Dermis microvascular lymphatic vessel endothelial cell (primary cell): ENCODE measurements at regions not wholly inside any gene's neighbourhood (a gene's known extent, or its start where the extent isn't known, plus 50 kb on each side); places are given as distances from the start of the nearest gene placed in this dataset.

Experiments used
- DNase-seq, 2 donors: peaks; one replicate each; pipeline versions ENCODE4 v3.0.0 to v3.0.0-alpha.2; 2010; ENCODE audit warnings: low read depth in 2 of 2

DNA sequence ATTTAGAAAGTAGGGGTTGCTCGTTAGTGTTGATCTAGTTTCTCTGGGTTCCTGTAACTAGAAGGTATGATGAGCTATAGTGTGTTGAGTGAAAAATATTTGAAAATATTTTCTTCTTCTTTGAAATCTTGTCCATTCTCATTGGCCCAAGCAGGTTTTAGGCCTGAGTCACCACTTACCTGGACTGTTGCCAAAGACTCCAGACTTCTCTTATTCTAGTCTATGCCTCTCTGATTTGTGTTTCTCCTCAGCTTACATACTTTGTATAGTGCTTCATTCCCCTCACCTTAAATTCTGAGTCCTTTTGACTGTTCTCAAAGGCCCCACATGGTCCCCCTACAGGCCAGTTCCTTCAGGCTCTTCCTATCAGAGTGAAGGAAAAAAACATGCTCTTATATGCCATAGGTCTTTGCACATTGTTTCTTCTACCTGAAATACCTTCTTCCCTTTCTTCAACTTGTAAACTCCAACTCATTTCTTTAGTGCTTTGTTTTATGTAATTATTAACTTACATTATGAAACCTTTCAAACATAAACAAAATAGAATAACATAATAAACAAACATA lies 258.2 kb downstream of the PPP1R2C start:
- no peak for DNase-seq

DNA sequence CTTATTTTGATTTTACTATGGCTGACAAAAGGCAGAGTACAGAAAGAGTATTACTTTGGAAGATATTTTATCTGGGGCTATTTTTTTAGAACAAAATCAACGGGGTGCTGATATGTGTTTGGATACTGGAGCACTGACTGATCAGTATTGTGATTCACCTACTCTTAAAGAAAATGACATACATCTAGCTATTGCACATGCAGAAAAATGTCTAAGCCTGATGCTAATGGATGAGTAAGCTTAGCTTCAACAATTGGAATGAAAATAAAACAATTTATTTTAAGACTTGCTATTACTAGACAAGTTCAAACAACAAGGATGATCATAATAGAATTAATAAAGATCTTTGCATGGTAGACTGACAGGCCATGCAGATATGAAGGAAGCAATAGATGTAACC lies 262.0 kb downstream of the PPP1R2C start:
- DNase-seq = no peak

DNA sequence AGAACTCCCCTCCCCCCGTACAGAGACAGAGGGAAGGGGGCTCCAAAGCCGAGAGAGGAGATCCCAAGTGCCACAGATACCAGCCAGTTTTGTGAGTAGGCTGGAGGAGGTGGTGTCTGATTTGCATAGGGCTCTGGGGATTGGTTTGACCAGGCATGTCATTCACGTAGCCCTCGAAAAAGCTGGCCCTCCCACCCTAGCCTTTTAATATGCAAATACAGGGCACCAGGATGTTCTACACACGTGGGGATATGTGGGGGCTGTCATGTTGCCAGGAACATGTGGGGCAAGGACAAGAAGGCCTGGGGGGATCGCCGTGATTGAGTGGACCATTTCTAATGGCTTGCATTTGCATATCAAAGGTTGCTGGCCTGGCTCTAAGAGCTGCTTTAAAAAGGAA lies 272.9 kb downstream of the PPP1R2C start:
- DNase-seq = no peak

DNA sequence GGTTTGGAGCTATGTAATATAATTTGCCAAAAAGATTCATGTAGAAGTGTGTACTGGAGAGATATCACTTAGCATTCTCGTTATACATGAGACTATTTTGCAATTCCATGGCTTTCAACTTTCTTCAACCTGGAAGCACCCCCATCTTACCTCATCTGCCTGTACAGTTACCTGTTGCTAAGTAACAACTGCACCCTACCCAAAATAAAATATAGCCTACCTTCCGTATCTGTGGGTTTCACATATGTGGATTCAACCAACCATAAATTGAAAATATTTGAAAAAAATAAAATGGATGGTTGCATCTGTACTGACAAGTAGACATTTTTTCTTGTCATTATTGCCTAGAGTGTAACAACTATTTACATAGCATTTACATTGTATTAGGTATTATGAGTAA lies 278.3 kb downstream of the PPP1R2C start:
- DNase-seq = no peak

DNA sequence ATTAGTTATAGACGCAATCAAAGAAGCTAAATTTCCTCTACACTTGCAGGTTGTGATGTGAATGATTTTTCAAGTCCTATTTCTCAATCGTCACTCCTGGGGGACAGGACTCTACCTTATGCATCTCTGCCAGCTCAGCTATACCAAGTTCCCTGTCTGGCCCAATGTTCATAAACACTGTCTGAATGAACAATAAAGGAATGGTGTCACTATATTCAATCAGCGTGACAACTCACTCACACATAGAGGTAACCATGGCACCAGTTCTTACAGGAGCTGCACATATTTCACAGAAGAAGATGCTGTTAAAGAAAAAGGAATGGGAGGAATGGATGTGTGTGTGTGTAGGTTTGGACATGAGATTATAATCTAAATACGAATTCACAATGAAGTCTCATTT lies 280.6 kb downstream of the PPP1R2C start:
- DNase-seq = no peak

DNA sequence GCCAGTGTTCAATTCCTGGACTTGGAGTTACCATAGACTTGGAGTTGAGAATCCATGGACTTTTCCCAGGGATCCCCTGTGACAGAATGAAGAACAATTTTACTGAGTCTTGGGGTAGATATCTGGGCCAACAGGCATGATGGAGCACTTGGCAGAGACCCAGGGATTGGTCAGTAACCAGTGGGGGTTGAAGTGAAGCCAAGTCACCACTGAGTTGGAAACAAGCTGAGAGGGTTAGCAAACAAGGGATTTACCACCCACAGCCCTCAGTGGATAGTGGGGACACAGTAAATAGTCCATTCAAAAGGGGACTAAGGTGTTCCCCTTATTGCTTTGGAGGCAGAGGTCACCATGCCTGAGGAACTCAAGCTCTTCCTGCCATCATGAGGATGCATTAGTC lies 281.7 kb downstream of the PPP1R2C start:
- DNase-seq = no peak

DNA sequence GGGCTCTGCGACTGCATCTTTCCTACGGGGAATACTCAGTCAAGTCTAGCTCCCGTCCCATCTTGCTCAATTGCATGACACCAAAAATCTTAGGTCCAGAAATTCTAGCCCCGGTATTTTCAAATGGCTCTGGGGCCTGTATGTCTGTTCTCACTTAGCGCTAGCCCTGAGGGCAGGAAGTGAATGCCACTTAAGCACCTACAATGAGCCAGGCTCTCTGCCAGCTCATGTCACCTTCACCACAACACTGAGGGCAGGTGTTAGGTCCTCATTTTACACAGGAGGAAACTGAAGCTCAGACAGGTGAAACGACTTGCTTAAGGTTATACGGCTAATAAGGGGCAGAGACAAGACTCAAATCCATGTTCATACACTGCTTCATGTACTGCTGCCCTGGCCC lies 282.8 kb downstream of the PPP1R2C start:
- DNase-seq = no peak

DNA sequence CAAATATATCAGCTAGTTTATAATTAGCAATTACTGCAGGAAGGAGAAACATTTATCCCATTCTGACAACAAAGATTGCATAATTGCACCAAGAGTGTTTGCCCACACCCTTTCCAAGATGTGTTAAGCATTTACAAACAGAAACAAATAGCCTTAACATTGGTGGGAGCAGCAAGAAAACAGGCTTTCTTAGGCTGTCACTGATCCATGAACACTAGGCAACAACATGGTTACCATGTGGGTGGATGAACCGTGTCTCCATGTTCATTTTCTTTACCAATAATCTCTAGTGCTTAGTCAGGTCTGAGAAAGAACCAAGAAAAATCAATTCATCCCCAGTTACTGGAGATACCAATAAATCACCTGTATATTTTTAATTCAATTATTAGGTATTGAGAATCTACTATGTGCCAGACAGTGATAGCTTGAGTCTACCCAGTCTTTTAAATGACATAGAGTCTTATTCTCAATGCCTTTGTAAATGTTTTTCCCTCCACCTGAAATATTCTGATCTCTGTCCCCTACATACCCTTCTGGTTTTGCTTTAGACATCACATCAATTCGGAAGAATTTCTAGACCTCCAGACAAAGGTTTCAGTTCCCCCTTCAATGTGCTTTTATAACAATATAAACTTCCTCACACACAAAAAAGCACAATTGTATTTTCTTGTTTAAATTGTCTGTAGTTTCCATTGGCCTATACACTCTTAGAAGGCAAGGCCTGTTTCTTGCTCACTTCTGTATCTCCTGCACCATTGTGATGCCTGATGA lies 286.6 kb downstream of the PPP1R2C start:
- DNase-seq = no peak

DNA sequence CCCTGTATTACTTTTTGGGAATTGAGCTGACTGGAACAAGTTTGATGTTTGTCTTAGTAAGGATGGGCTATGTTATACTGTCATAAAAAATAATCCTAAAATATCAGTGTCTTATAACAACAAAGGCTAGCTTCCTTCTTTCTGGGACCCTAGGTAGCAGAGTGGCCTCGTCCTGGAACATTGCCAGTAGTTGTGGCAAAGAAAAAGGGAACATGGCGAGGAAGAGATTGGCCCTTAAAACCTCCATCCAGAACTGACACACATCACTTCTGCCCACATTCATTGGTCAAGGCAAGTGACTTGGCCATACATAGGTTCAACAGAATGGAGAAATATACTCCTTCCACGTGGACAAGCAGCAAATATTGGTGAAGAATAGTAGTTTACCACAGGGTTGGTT lies 287.9 kb downstream of the PPP1R2C start:
- DNase-seq = no peak

DNA sequence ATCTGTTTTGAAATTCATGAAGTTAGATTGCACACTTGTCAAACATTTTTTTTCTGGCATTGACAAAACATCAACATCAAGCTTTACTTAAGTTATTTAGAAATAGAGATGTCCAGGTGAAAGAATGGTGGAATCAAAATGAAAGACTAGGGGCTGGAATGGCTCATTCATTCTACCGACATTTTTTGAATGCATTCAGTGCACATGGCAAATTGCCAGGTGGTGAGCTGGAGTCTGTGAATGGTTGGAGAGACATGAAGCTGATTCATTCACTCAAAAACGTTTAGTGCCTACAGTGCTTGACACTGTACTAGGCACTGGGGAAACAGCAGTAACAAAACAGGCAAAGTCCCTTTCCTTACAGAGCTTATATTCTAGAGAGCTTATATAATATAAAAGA lies 292.4 kb downstream of the PPP1R2C start:
- no peak for DNase-seq

DNA sequence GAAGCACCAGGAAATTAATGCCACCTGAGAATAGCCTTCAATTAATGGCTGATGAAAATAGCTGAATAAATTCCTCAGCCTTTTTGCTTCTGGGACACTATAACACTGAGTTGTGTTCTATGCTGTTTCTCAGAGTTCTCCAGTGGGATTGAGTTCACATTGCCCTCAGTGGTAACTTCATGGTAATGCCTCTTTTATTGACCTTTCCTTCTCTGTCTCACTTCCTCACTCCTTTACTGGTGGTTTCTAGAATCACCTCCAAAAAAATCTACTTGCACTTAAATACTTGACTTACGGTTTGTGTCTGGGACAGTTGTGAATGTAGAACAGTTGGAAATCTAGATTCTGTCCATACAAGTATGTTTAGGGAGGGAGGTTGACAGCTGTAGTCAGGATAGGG lies 293.7 kb downstream of the PPP1R2C start:
- DNase-seq = no peak

DNA sequence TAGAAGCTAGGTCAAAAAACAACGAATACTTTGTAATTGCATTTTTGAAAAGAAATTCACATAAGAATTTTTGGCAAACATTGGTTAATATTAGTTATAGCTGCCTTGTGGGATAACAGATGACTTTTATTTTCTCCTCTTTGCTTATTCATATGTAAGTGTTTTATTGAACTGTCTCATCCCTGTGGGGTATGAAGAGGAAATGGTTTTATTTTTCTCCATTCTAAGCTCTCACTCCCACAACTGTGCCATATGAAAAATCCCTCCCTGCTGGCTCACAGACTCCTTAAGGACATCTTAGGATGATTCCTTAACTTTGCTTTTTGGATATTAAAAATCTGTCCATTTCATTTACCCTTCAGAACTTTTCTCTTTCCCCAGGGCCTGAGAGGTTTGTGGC lies 300.6 kb downstream of the PPP1R2C start:
- no peak for DNase-seq

DNA sequence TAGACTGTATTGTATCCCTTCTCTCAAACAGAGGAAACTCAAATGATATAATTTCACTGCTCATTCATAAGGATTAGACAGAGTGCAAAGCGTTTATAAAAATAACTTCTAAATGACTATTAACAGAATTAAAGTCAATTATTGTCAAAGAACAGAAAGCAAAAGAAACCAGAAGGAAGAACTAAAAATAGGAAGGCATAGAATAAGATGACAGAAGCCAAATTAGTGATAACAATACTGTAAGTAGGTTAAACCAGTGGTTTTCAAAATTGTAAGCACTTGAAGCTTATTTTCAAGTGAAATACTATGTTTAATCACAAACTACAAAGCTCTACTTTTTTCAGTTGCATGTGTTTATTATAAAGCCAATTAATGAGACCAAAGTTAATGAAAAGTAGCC lies 305.2 kb downstream of the PPP1R2C start:
- DNase-seq = no peak

DNA sequence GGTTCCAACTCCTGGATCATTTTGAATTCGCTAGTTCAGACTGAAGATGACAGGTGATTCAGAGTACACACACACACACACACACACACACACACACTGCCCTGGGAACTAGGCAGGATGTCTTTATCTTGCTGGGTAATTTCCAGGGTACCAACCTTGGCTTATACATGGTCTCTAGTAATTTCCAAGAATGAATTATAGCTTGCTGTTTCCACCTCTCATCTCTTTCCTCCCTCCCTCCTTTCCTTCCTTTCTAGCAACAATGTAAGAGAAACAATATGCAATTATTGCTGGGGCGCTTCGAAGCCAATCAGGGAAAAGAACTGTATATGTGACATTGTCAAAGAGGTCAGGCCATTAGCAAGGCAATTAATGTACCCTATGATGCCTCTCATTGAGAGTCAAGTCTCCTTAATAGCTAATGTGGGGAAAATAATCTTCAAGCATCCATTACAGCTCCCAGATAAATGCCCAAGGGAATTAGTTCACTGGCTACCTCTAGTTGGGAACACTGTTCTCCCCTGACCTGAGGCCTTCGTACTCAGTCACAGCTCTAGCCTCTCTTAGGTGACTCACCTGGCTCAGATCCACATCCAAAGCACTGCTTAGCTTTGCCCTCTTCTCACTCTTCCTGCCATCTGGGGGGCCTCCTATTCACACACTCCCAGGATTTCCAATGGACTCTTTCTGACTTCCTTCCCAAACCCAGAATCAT lies 311.5 kb downstream of the PPP1R2C start:
- no peak for DNase-seq

DNA sequence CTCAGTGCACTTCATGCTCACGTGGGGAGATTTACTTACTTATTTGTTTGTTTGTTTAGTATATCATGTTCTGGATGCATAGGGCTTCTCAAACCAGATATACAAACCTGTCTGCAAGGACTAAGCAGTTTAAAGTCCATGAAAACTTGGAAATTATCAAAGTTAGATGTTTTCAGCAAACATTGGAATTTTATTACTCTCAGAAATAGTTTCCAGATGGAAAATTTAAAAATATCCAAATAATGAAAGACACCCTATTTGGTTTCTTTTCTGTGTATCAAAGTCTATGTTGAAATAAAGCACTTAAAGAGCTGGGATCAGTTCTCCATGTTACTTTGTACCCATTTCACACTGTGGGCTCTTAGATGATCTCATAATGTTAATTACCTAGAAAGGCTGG lies 312.1 kb downstream of the PPP1R2C start:
- no peak for DNase-seq

DNA sequence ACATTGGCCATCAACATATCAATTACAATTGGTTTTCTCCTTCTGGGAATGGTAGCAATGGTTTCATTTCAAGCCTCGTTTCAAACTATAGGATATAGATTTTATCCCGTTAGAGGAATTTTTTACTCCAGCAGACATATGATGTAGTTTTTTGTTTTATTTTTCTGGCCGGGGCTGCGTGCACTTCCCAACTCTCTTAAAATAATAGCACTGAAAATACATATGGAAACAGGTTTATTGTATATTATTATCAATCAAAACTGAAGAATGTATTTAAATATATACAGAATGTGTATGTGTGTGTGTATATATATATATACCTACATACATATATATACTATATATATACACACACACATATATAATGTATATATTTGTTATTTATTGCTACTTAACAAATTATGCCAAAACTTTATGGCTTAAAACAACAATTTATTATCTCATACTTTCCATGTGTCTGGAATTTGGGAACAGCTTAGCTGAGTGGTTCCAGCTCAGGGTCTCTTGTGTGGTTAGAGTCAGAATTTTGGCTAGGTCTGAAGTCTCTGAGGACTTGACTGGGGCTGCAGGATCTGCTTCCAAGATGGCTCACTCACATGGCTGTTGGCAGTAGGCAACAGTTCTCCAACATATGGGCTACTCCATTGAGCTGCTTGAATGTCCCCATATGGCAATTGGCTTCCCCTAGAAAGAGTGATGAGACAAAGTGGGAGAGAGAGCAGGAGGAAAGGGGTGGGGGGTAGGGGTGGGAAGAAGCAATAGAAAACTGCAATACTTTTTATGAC lies 314.1 kb downstream of the PPP1R2C start:
- DNase-seq = no peak

DNA sequence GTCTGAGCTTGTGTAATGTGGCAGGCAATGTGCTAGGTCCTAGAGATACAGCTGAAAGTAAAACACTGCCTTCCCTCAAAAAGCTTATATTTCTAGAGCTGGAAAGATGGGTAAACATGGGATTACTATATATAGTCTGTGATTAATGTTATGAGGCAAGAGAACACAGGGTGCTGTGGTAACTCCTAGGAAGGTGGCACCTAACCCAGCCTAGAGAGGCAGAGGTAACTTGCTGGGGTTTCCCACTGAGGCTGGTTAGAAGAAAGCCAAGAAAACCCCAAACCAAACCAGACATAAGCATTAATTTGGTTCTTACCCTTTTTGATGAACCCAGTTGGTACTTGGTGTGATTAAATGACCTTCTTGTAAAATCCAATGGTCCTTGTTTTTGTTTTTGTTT lies 315.0 kb downstream of the PPP1R2C start:
- DNase-seq = no peak

DNA sequence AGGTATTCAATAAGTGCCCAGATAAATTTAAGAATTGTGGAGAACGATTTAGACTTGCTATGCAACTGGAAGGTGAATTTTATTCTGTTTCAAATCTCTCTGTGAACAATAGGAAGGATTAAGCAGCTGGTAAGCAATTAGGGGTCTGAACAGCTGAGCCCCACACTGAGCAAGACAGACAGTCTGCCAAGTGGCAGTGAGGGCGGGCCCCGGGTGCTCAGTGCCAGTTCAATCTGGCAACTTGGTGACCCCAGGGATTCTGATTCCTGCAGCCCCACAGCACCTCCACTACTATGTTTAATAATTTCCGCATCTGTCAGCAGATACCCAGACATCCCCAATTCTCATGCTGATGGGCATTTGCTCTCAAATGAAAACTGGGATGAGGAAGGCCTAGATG lies 317.3 kb downstream of the PPP1R2C start:
- no peak for DNase-seq

DNA sequence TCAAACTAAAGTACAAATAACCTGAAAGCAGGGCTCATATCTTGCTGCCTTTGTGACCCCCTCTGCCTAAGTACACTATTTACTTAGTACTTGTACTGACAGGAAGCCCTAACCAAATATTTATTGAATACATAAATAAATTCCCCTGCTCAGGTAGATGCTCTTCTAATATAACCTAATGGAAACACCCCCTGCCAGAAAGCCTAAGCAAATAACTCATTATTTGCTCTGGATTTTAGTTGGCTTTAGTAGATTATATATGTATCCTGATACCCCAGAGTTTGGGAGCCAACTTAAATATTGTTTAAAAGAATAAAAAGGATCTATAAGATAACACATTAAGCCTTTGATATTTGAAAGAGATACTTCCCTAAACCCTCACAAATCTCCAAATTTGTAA lies 318.2 kb downstream of the PPP1R2C start:
- no peak for DNase-seq

DNA sequence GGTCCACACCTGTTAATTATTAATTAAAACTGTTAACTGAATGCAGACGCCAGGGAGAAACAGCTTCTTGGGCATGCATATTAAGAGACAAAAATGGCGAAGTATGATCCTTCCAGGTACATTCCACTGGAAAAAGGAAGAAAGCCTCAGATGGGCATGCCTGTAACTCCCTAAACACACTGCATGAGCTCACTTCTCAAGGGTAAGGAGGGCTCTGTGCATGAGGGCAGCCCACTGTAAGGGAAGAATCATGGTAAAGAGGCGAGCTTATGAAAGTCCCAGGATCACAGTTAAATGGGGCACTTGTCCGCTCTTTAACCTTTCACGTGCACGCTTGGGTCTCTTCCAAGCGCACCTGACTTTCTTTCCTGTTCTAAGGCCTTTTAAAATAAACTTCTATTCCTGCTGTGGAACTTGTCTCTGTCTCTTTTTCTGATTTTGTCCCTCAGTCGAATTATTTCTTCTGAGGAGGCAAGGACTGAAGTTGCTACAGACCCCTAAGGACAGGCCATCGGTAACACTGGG lies 321.7 kb downstream of the PPP1R2C start:
- DNase-seq = no peak

DNA sequence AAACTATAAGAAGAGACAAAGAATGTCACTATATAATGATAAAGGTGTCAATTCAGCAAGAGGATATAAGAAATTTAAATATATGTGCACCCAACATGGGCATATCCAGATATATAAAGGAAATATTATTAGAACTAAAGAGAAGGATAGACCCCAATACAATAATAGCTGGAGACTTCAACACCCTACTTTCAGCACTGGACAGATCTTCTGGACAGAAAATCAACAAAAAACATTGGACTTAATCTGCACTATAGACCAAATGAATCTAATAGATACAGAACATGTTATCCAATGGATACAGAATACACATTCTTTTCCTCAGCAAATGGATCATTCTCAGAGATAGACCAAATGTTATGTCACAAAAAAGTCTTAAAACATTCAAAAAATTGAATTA lies 327.7 kb downstream of the PPP1R2C start:
- DNase-seq = no peak

DNA sequence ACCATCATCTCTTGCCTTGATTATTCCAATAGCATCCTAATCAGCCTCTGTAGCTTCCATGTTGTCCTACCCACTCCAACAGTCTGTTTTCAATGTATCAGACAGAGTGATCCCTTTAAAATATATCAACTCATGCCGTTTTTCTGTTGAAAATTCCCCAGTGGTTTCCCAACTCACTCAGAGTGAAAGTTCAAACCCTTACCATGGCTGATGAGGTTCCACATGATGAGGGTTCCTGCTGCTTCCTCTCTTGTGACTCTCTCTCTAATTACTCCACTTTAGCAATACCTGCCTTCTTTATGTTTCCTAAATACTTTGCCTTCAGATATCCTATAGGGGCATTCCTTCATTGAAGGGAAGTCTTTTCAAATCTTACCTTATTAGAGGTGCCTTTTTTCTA lies 334.7 kb downstream of the PPP1R2C start:
- DNase-seq = no peak
